Keratinocyte (primary cell): ENCODE measurements at regions not wholly inside any gene's neighbourhood (a gene's known extent, or its start where the extent isn't known, plus 50 kb on each side); places are given as distances from the start of the nearest gene placed in this dataset.

Experiments
- DNase-seq: peaks from one replicate; pipeline ENCODE4 v3.0.0-alpha.2; 2011; ENCODE audit warnings: low read depth, missing footprints, low spot score
- FAIRE-seq: peaks from 2 replicates; lab custom pipeline; 2011; peaks lifted over from hg19 to GRCh38; lab: Jason Lieb, UNC
- H2AFZ ChIP-seq: 2 replicates; pipeline ENCODE4 v1.6.0; 2012; ENCODE audit warnings: low read length, control low read depth, inconsistent platforms; ENCODE audit not compliant: control insufficient read depth
- H3K27ac ChIP-seq: 2 replicates; pipeline ENCODE4 v1.5.1; 2011; ENCODE audit warnings: low read length; ENCODE audit not compliant: control insufficient read depth, insufficient read depth
- H3K27me3 ChIP-seq: 3 replicates; pipeline ENCODE4 v1.6.0; 2011; ENCODE audit warnings: low read length; ENCODE audit not compliant: control insufficient read depth, insufficient read depth; ENCODE audit errors: extremely low read depth
- H3K36me3 ChIP-seq, 2 experiments: 2 replicates in 1 of 2; 3 replicates in 1 of 2; pipeline ENCODE4 v1.5.1; 2011; ENCODE audit warnings: low read length in 2 of 2, mild to moderate bottlenecking in 1 of 2; ENCODE audit not compliant: control insufficient read depth in 2 of 2, insufficient read depth in 2 of 2; ENCODE audit errors: extremely low read depth in 1 of 2
- H3K4me1 ChIP-seq: 3 replicates; pipeline ENCODE4 v1.5.1; 2011; ENCODE audit warnings: low read length; ENCODE audit not compliant: control insufficient read depth, insufficient read depth; ENCODE audit errors: extremely low read depth
- H3K4me2 ChIP-seq: 3 replicates; pipeline ENCODE4 v1.6.0; 2011; ENCODE audit warnings: low read depth, low read length; ENCODE audit not compliant: control insufficient read depth, insufficient read depth; ENCODE audit errors: extremely low read depth
- H3K4me3 ChIP-seq, 3 experiments: fragments of 200-600 bp in 1 of 3; sonication (generic) in 1 of 3; 2 replicates in 2 of 3; 3 replicates in 1 of 3; pipeline ENCODE4 v1.5.1; 2011 to 2016; ENCODE audit warnings: low read length in 3 of 3, mild to moderate bottlenecking in 3 of 3, control low read depth in 2 of 3, inconsistent platforms in 1 of 3, low read depth in 1 of 3, mixed read lengths in 1 of 3, mixed run types in 1 of 3, moderate library complexity in 1 of 3; ENCODE audit not compliant: control insufficient read depth in 2 of 3, insufficient read depth in 2 of 3; ENCODE audit errors: extremely low read depth in 1 of 3
- H3K79me2 ChIP-seq: 2 replicates; pipeline ENCODE4 v1.6.0; 2012; ENCODE audit warnings: low read length; ENCODE audit not compliant: control insufficient read depth, insufficient read depth
- H3K9ac ChIP-seq: 3 replicates; pipeline ENCODE4 v1.6.0; 2011; ENCODE audit warnings: low read length; ENCODE audit not compliant: control insufficient read depth, insufficient read depth; ENCODE audit errors: extremely low read depth
- H3K9me1 ChIP-seq: 3 replicates; pipeline ENCODE4 v1.6.0; 2011; ENCODE audit warnings: low read length; ENCODE audit not compliant: control insufficient read depth, insufficient read depth; ENCODE audit errors: extremely low read depth
- H3K9me3 ChIP-seq: 2 replicates; pipeline ENCODE4 v1.5.1; 2012; ENCODE audit warnings: low read depth, low read length; ENCODE audit not compliant: control insufficient read depth
- H4K20me1 ChIP-seq: 3 replicates; pipeline ENCODE4 v1.6.0; 2011; ENCODE audit warnings: low read length; ENCODE audit not compliant: control insufficient read depth, insufficient read depth; ENCODE audit errors: extremely low read depth
- CTCF ChIP-seq, 3 experiments: IDR thresholded peaks in 1 of 3; conservative IDR thresholded peaks in 1 of 3; optimal IDR thresholded peaks in 1 of 3; 2 replicates in 2 of 3; 3 replicates in 1 of 3; pipeline versions ENCODE3 to v1.5.1; 2011; ENCODE audit warnings: low read length in 3 of 3, mild to moderate bottlenecking in 3 of 3, moderate library complexity in 2 of 3, control low read depth in 1 of 3, inconsistent platforms in 1 of 3; ENCODE audit not compliant: insufficient read depth in 2 of 3; ENCODE audit errors: extremely low read depth in 1 of 3
- EZH2 ChIP-seq: IDR thresholded peaks from one replicate; pipeline ENCODE4 v1.6.1; 2012; ENCODE audit warnings: inconsistent platforms, mild to moderate bottlenecking, low read length, moderate library complexity
- dilution Hi-C: fragments of 300-500 bp; cut with MboI; formaldehyde crosslinking; loops from one replicate; pipeline ENCODE4 v1.7.0; 2020; ENCODE audit warnings: low sequenced_read_pairs; ENCODE audit not compliant: extremely low pct_ligation_motif_present

DNA sequence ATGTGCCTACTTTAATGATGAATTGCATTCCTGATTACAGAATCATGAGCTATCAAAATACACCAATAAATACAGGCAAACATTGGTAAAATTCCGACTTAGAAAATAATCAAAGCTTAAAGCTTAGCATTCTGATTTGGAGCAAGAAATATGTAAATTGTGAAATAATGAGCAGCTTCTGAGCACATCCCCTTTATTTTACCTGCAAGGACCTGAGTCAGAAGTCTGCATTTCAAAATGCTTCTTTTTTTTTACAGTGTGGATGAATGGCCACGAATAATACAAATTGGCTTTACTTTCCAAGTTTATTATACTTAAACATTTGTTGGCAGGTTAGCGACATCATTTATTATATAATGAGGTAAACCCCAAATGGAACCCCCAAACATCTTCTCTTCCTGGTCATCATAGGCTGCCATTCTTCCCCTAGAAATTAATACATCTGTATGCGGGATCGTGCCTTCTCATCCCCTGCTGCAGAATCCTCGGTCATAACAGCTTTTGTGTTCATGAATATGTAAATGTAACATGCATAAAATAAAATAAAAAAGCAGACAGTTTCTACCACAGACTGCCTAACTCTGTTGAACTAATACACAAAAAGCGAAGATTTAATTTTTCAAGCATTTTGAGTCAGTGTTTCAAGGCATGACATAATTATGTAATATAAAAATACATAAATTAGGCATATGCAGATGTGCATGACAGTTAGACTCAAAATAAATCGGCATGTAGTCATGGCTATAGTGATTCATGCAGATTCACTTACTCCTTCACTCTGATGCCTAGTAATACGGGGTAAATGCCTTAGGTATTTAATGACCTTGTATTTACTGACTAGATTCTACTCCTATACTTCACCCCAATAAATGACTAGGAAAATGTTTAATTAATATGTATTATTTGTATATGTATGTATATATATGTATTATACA lies 339.7 kb downstream of the USP25 start:
- no peaks in the 10 kb centered on the region for H3K27me3 ChIP-seq
- TF ChIP-seq EZH2 (no peak), CTCF (optimal IDR thresholded peaks at IDR 0.05 in 1 of 3, IDR thresholded peaks at IDR 0.05 in 1 of 3, conservative IDR thresholded peaks at IDR 0.05 in 1 of 3; ENCODE audit: extremely low read depth in 1 of 3, insufficient read depth in 2 of 3, low read length in 3 of 3) (no peak)
- no peaks in the 10 kb centered on the region for H3K36me3 ChIP-seq
- no peak overlapping the region for H3K9ac ChIP-seq
- no peak overlapping the region for H3K4me3 ChIP-seq
- no peak overlapping the region for H2AFZ ChIP-seq
- FAIRE-seq (no peak), DNase-seq (no peak)
- dilution Hi-C loops = no loop called here
- H3K79me2 ChIP-seq = no peaks in the 10 kb centered on the region
- no peaks in the 10 kb centered on the region for H3K9me1 ChIP-seq
- H3K4me1 ChIP-seq = no peaks in the 10 kb centered on the region
- no peak overlapping the region for H3K27ac ChIP-seq
- no peak overlapping the region for H3K4me2 ChIP-seq
- no peaks in the 10 kb centered on the region for H3K9me3 ChIP-seq
- H4K20me1 ChIP-seq = no peaks in the 10 kb centered on the region

DNA sequence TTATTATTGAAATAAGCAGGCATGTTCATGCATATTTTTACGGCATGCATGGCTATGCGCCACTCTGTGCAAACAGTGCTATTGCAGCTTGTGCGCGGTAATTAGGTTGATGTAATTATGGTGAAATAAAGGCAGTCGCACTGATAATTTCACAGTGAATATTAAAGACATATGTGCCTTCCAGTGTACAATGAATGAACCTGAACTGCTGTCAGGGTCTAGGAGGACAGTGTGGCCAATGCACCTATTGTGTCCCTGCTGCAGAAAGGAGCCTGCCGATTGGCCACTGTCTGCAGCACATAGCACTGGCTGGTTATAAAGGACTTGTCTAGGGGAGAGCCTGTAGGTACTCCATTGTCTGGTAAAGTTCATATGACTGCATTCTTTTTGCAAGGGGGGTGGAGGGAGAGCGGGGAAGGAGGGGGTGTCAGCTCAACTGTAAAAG lies 340.4 kb downstream of the USP25 start:
- no peak overlapping the region for H2AFZ ChIP-seq
- no peak for FAIRE-seq
- dilution Hi-C loops = no loop called here
- no peaks in the 10 kb centered on the region for H3K36me3 ChIP-seq
- H3K79me2 ChIP-seq = no peaks in the 10 kb centered on the region
- H3K27me3 ChIP-seq = no peaks in the 10 kb centered on the region
- TF ChIP-seq CTCF (optimal IDR thresholded peaks at IDR 0.05 in 1 of 3, IDR thresholded peaks at IDR 0.05 in 1 of 3, conservative IDR thresholded peaks at IDR 0.05 in 1 of 3; ENCODE audit: extremely low read depth in 1 of 3, insufficient read depth in 2 of 3, low read length in 3 of 3) (peak in 1 of 3 experiments; percentile 27), EZH2 (no peak)
- no peak overlapping the region for H3K4me3 ChIP-seq
- H4K20me1 ChIP-seq = no peaks in the 10 kb centered on the region
- no peaks in the 10 kb centered on the region for H3K4me1 ChIP-seq
- no peak for DNase-seq
- no peaks in the 10 kb centered on the region for H3K9me1 ChIP-seq
- no peaks in the 10 kb centered on the region for H3K9me3 ChIP-seq
- no peak overlapping the region for H3K4me2 ChIP-seq
- H3K9ac ChIP-seq = no peak overlapping the region
- no peak overlapping the region for H3K27ac ChIP-seq
